HG03103 (cell line): ENCODE measurements at regions not wholly inside any gene's neighbourhood (a gene's known extent, or its start where the extent isn't known, plus 50 kb on each side); places are given as distances from the start of the nearest gene placed in this dataset.

Experiments
- ATAC-seq: cut with Tn5 transposase; IDR thresholded peaks from one replicate; pipeline ENCODE4 v1.9.1; 2021; ENCODE audit warnings: low read depth; ENCODE audit not compliant: unreplicated experiment

DNA sequence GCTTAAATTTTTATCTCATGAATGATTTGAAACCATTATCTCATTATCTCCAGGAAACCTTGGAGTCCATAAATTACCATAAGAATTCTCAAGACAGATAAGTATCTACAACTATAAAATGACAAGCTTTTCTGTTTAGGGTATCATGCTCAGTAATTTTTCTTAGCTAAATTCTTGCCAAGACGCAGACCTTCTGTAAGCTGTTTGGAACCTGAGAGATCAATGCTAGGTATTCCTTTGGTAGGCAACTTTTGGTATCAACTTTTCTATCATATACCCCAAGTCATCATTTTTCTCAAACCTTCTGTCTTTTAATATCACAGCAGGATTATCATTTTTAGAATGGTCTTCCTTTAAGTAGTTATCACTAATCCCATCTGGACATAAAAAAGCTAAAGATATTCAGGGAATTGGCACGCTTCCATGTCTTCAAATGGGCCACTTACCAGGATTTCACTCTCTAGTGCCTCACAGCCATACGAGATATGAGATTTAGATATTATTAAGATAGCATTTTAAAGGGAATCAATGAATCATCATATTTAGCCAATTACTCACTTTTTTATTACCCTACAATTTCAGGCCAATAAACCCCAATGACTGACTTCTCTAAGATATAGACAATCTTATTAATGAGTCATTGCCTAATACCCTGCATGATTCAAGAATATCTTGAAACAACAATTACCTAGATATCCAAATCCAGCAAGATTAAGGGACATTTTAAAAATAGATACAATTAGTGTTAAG is 544.1 kb downstream of the HTR7 start:
- ATAC-seq, result no peak

- ATAC-seq, result no peak
Observed at GRCh38 chr10:90314718-90315117, 543.1 kb downstream of the HTR7 start.

GRCh38 chr10:90317172-90317571 is 540.7 kb downstream of the HTR7 start:
- ATAC-seq, result no peak

GRCh38 chr10:90318659-90319058 is 539.2 kb downstream of the HTR7 start:
- no peak for ATAC-seq

DNA sequence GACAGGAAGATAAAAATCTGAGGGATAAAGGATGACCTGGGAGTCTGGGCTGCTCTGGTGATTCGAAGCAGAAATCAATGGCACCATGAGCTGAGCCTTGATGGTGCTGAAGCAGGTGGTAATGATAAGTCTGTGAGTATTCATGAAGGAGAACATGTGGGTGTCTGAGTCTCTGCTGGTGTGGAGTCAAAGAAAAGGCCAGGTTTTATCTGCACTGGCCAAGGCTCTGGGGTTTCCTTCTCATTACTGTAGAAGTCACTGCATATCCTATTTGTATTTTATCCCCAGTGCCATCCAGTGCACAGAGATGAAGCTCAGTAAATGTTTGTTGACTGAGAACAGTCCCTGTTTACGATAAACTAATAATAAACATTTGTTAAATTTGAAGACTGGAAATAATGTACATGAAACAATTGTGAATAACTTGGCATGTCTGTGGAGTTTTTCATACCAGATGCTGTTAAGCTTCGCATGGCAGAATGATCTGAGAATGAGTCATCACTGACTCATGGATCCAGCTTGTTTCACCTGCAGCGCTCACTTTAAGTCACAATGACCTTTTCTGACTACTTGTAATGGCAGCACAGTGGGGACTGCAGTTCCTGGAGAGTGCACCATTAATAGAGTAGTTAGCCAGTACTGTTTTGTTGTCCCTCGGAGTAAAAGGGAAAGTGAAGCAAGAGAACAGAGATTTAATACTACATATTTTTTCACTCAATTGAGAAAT is 538.5 kb downstream of the HTR7 start:
- peak; percentile 72 for ATAC-seq

DNA sequence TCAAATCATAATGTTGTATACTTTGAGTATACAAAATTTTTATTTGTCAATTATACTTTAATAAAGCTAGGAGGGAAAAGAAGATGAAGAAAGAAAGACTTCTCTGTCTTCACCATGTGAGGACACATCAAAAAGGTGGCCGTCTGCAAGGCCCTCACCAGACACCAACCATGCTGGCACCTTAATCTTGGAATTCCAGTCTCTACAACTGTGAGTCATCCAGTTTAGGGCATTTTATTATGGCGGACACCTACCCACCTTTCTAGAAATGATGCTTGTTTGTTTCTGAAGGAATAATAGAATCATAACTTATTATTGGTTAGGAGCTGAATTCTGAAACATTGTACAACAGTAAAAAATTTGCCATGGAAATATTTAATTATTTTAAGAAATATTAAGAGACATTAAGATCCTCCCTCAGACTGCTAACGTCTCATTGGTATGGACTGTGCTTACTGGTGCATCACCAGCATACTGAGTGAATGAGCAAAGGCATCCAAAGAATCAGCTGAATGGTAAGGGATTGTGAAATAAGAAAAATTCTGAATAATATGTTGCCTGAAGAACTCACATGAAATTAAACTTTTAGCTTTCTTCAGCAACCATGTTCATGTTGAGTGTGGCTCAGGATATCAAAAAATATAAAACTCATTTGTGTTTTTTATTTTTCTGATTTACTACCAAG is 536.6 kb downstream of the HTR7 start:
- no peak for ATAC-seq

- ATAC-seq, result no peak
Observed at GRCh38 chr10:90326498-90327267, 531.2 kb downstream of the HTR7 start.

DNA sequence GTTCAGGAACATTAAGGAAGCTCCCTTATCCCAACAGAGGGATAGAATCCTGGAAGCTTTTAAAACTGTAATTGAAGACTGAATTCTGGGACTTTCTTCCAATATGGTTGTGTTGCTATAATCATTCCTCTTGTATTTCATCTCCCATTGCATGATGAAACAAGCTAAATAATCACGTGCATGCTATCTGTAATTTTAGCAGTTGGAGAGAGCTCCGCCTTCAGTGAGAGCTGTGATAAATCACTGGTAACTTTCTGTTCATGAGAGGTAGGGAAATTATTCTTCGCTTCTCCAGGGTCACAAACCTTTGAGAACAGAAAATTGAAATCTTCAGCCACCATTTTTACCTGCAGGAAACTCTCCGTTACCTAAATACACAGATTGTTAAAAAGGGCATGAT is 530.2 kb downstream of the HTR7 start:
- ATAC-seq, result no peak

DNA sequence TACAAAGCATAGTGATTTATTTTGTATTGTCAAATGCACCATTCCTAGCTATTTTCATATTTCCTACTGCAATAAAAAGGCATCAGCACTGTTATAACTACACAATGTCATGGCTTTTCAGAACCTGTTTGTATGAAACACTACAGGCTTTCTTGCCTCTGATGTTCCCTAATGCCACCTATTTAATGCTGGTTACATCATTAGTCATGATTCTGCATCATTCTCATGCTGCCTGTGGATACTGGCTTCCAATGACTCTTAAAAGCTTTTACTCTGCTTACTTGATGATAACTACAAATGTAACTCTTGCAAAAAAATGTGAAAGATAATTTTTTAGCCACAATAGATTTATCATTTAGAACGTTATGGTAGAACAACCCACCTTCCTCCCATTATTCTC is 529.4 kb downstream of the HTR7 start:
- no peak for ATAC-seq

DNA sequence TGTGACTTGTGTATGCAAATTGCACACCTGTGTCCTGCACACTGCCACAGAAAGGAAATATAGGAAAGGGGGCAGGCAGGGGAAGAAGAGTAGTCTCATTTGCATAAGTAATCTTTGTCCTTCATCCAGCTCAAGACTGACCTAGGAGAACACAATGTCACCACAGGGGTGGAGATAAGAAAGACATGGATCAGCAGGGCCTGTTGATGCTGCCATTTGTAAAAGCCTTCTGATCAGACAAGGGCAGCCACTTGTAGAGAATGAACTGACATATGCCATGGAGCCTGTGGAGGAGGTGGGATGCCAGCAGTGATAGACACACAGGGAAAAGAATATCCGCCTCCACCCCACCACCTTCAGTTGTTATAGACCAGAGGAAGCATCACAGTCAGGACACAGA is 528.9 kb downstream of the HTR7 start:
- no peak for ATAC-seq

DNA sequence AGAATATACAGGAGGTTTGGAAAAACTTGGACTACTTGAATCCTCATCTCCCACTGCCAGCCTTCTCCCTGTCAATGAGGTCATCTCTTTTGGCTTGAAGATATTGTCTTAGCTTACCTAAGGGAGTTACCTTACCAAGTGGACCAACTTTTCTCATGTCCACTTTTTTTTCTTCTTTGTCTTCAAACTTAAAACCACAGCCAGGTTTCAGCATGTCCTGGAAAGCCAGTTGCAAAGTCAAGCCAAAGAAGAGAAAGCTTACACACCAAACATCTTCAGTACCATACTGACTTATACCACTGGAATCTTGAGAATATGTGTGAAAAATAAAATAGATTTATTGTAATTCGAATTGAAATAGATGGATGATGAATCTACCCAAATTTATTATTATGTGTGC is 520.5 kb downstream of the HTR7 start:
- ATAC-seq, result no peak

DNA sequence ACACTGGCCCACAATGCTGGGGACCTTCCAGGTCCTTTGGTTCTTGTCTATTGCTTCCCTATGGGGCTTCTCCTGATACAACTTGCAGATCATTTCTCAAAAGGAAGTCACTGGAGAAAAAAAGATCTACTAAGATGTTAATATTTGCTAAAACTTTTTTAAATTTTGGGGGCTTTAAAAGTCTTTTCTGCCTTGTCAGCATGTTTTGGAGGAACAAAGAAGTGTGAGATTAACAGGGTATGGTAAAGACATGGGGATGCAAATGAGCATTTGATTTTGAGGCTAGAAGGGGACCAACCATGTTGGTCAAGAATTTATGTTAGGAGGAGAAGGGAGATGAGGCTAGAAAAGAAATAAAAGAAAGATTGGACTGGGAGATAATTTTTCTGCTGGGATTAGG is 515.4 kb downstream of the HTR7 start:
- no peak for ATAC-seq

DNA sequence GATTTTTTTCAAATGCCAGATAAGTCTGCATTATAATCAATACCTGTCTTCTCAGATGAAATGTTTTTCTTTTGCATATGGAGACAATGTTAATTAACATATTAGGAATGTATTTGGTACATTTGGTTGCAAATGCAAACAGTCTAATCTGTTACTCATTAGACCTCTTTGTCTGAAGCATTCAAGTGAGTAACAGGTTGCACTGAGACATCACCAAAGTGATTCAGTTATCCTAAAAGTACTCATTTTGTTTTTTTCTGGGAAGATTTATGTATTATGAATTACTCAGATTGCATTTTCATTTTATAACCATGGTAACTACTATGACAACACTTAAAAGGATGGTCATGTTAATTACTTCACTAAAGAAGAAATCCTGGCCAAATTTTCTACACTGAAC is 513.6 kb downstream of the HTR7 start:
- ATAC-seq, result no peak

GRCh38 chr10:90347239-90347638 is 510.6 kb downstream of the HTR7 start:
- no peak for ATAC-seq

DNA sequence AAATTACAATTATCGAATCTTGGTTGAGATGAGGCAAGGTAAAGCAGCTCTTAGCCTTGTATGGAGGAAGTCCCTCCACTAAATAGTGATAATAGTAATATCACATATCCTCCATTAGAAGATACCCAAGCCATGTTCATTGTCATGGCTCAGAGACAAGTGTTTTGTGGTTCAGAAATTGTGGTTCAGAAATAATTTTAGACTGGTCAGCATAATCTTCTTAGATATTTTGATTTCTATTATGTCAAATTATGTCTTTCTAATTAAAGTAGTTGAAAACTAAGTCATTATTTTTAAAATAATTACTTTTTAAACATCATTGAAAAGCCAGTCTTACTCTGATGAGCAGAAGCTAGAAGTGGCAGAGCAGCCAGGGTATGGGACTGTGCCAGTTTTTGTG is 507.7 kb downstream of the HTR7 start:
- no peak for ATAC-seq

GRCh38 chr10:90352288-90352687 is 505.6 kb downstream of the HTR7 start:
- ATAC-seq, result no peak

DNA sequence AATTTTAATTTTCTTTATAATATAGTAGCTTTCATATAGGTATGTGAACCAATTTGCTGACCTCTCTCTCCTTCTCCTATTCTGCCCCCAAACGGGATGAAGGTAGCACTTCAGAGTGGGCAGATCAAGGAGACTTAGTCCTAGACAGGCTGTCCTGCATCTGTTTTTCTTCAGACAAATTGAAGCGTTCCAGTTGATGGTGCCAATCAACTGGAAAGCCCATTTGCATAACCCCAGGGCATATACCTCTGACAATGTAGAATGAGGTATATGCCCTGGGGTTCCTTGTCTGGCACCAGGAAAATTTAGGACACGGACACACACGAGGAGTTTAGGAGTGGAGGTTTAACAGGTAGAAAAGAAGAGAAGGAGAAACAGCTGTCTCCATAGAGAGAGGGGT is 502.9 kb downstream of the HTR7 start:
- ATAC-seq, result no peak

- ATAC-seq, result no peak
Observed at GRCh38 chr10:90363799-90364483, 493.9 kb downstream of the HTR7 start.

- ATAC-seq, result no peak
Observed at GRCh38 chr10:90372451-90372850, 485.4 kb downstream of the HTR7 start.

DNA sequence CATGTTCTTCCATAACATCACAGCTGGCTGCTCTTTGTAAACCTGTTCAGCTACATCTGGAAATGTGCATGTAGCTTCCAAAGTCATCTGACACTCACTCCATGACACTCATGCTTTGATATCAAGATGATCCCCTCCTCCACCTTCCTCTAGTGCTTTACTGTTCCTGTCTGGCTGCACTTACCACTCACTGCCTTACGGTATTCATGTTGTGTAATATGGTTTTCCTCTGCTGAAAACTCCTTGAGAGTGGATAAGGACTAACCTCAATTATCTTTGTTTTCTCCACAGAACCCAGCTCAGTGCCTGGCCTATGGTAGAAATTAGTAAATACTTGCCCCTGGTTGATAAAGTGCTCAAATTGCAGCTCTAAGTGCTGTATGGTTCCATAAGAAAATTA is 483.9 kb downstream of the HTR7 start:
- no peak for ATAC-seq
